Suprapubic skin (tissue), 4 donors: ENCODE measurements at regions not wholly inside any gene's neighbourhood (a gene's known extent, or its start where the extent isn't known, plus 50 kb on each side); places are given as distances from the start of the nearest gene placed in this dataset.

Experiments used
- DNase-seq, 2 donors: peaks; one replicate each; pipeline ENCODE4 v3.0.0-alpha.2; 2019; ENCODE audit warnings: low spot score in 2 of 2
- H3K27ac ChIP-seq: fragments of 200-600 bp; sonication (generic); one replicate; pipeline ENCODE4 v1.5.1; 2019
- H3K27me3 ChIP-seq: fragments of 200-600 bp; sonication (generic); one replicate; pipeline ENCODE4 v1.5.1; 2019
- H3K36me3 ChIP-seq: fragments of 200-600 bp; sonication (generic); one replicate; pipeline ENCODE4 v1.5.1; 2019
- H3K4me1 ChIP-seq: fragments of 200-600 bp; sonication (generic); one replicate; pipeline ENCODE4 v1.5.1; 2019
- H3K4me3 ChIP-seq: fragments of 200-600 bp; sonication (generic); one replicate; pipeline ENCODE4 v1.5.1; 2019; ENCODE audit warnings: mild to moderate bottlenecking
- H3K9me3 ChIP-seq: fragments of 200-600 bp; sonication (generic); one replicate; pipeline ENCODE4 v1.5.1; 2019
- EP300 ChIP-seq: sonication (generic); formaldehyde crosslinking; IDR thresholded peaks from one replicate; pipeline ENCODE4 v1.6.1; 2017; ENCODE audit warnings: antibody characterized with exemption
- POLR2A ChIP-seq, 2 donors: fragments of 450-650 bp; IDR thresholded peaks; one replicate each; pipeline ENCODE4 v1.6.1; 2017; ENCODE audit warnings: antibody characterized with exemption in 2 of 2, mild to moderate bottlenecking in 2 of 2, moderate library complexity in 2 of 2
- POLR2AphosphoS5 ChIP-seq, 3 donors: sonication (generic); formaldehyde crosslinking; IDR thresholded peaks; one replicate each; pipeline ENCODE4 v1.6.1; 2017; ENCODE audit warnings: antibody characterized with exemption in 3 of 3
- WGBS: methylation state at CpG from one replicate; pipeline ENCODE4 v1.1.5; 2018; 5-methylcytosine and 5-hydroxymethylcytosine counted together
- TF ChIP-seq, protein P1 (sequence below), 2 donors: fragments of 200-600 bp in 1 of 2; fragments of 450-650 bp in 1 of 2; sonication (generic) in 1 of 2; IDR thresholded peaks; one replicate each; pipeline ENCODE4 v1.5.1; 2016 to 2019; ENCODE audit warnings: antibody characterized with exemption in 2 of 2, mild to moderate bottlenecking in 1 of 2, moderate library complexity in 1 of 2

DNA sequence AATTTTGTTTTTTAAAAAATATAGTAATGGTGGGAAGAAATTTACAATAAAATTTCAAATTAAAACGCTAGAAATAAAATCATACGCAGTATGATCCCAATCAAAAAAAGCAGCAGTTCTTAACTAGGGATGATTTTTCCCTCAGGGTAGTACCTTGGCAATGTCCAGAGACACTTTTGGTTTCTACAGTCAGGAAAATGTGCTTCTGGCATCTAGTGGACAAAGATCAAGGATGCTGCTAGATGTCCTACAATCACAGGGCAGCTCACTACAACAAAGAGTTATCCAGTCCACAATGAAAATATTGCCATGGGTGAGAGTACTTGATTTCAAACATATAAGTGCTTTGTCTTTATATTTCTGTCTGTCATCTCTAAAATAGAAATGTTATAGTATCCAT is 400.2 kb upstream of the SGCD start:
- no peak for DNase-seq
- WGBS = 94% methylated on average over 2 of the region's 2 CpGs
- Histone ChIP-seq H3K4me3 (no peak overlapping the region), H3K36me3 (no peaks in the 10 kb centered on the region), H3K9me3 (peaks cover 3% of the 10 kb centered on the region), H3K27ac (no peak overlapping the region), H3K27me3 (no peaks in the 10 kb centered on the region), H3K4me1 (no peaks in the 10 kb centered on the region)
- TF ChIP-seq, protein P1, sequence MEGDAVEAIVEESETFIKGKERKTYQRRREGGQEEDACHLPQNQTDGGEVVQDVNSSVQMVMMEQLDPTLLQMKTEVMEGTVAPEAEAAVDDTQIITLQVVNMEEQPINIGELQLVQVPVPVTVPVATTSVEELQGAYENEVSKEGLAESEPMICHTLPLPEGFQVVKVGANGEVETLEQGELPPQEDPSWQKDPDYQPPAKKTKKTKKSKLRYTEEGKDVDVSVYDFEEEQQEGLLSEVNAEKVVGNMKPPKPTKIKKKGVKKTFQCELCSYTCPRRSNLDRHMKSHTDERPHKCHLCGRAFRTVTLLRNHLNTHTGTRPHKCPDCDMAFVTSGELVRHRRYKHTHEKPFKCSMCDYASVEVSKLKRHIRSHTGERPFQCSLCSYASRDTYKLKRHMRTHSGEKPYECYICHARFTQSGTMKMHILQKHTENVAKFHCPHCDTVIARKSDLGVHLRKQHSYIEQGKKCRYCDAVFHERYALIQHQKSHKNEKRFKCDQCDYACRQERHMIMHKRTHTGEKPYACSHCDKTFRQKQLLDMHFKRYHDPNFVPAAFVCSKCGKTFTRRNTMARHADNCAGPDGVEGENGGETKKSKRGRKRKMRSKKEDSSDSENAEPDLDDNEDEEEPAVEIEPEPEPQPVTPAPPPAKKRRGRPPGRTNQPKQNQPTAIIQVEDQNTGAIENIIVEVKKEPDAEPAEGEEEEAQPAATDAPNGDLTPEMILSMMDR (IDR thresholded peaks at IDR 0.05) = no peak
- TF ChIP-seq POLR2AphosphoS5 (IDR thresholded peaks at IDR 0.05) (no peak), POLR2A (IDR thresholded peaks at IDR 0.05) (no peak), EP300 (no peak)

GRCh38 chr5:155929112-155929511 is 397.9 kb upstream of the SGCD start:
- WGBS = 53% methylated on average over 2 of the region's 2 CpGs
- DNase-seq = no peak
- Histone ChIP-seq H3K27ac (no peak overlapping the region), H3K4me1 (no peaks in the 10 kb centered on the region), H3K36me3 (no peaks in the 10 kb centered on the region), H3K9me3 (peaks cover 3% of the 10 kb centered on the region), H3K27me3 (no peaks in the 10 kb centered on the region), H3K4me3 (no peak overlapping the region)
- no peak for TF ChIP-seq POLR2A (IDR thresholded peaks at IDR 0.05)
- no peak for TF ChIP-seq EP300
- TF ChIP-seq POLR2AphosphoS5 (IDR thresholded peaks at IDR 0.05) = no peak
- TF ChIP-seq, protein P1 (IDR thresholded peaks at IDR 0.05) = no peak

GRCh38 chr5:155934964-155935363 is 392.0 kb upstream of the SGCD start:
- H3K27ac ChIP-seq = no peak overlapping the region
- WGBS = 81% methylated on average over 1 of the region's 1 CpG
- H3K9me3 ChIP-seq = no peaks in the 10 kb centered on the region
- no peak overlapping the region for H3K4me3 ChIP-seq
- TF ChIP-seq EP300 (no peak), POLR2A (IDR thresholded peaks at IDR 0.05) (no peak), POLR2AphosphoS5 (IDR thresholded peaks at IDR 0.05) (no peak)
- TF ChIP-seq, protein P1 (IDR thresholded peaks at IDR 0.05) = no peak
- H3K4me1 ChIP-seq = no peaks in the 10 kb centered on the region
- H3K27me3 ChIP-seq = no peaks in the 10 kb centered on the region
- H3K36me3 ChIP-seq = no peaks in the 10 kb centered on the region
- DNase-seq = no peak

DNA sequence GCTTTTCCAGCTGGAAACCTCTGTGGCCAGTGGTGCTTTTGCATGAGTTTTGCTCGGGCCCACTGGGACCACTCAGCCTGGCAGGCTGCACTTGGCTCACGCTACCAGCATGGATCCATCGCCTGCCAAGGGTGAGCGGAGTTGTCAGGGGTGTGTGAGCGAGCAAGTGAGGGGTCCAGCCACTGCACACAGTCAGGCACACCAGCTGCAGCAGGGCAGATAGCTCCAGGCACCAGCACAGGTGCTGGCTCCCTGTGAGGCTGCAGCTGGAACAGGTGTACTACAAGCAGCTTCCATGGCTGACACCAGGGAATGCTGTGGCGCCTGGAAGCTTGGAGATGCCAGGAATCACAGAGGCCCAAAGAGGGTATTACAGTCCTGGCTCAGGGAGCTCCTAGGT is 391.2 kb upstream of the SGCD start:
- DNase-seq = no peak
- H3K4me3 ChIP-seq = no peak overlapping the region
- H3K4me1 ChIP-seq = no peaks in the 10 kb centered on the region
- no peaks in the 10 kb centered on the region for H3K9me3 ChIP-seq
- no peaks in the 10 kb centered on the region for H3K36me3 ChIP-seq
- 78% methylated on average over 6 of the region's 6 CpGs for WGBS
- H3K27me3 ChIP-seq = no peaks in the 10 kb centered on the region
- TF ChIP-seq EP300 = no peak
- no peak for TF ChIP-seq POLR2A (IDR thresholded peaks at IDR 0.05)
- TF ChIP-seq POLR2AphosphoS5 (IDR thresholded peaks at IDR 0.05) = no peak
- TF ChIP-seq, protein P1 (IDR thresholded peaks at IDR 0.05) = no peak
- H3K27ac ChIP-seq = no peak overlapping the region

GRCh38 chr5:155936520-155937406 is 390.2 kb upstream of the SGCD start:
- no peak overlapping the region for H3K27ac ChIP-seq
- no peak for TF ChIP-seq POLR2A (IDR thresholded peaks at IDR 0.05)
- H3K27me3 ChIP-seq = no peaks in the 10 kb centered on the region
- no peaks in the 10 kb centered on the region for H3K4me1 ChIP-seq
- DNase-seq = no peak
- WGBS = 66% methylated on average over 14 of the region's 20 CpGs
- no peaks in the 10 kb centered on the region for H3K36me3 ChIP-seq
- no peaks in the 10 kb centered on the region for H3K9me3 ChIP-seq
- no peak overlapping the region for H3K4me3 ChIP-seq
